Ishikawa (cell line): ENCODE measurements at regions not wholly inside any gene's neighbourhood (a gene's known extent, or its start where the extent isn't known, plus 50 kb on each side); places are given as distances from the start of the nearest gene placed in this dataset.

ENCODE experiments used
- CEBPB ChIP-seq: IDR thresholded peaks from 2 replicates; pipeline ENCODE4 v1.6.1; 2012
- CREB1 ChIP-seq: IDR thresholded peaks from 2 replicates; pipeline ENCODE4 v1.6.1; 2012; ENCODE audit warnings: low read depth
- EGR1 ChIP-seq: IDR thresholded peaks from 2 replicates; pipeline ENCODE4 v1.6.1; 2012
- EP300 ChIP-seq: IDR thresholded peaks from 2 replicates; pipeline ENCODE4 v1.6.1; 2012; ENCODE audit warnings: borderline replicate concordance
- FOXM1 ChIP-seq: IDR thresholded peaks from 2 replicates; pipeline ENCODE4 v1.6.1; 2012; ENCODE audit warnings: low read depth, borderline replicate concordance
- MAX ChIP-seq: IDR thresholded peaks from 2 replicates; pipeline ENCODE4 v1.6.1; 2012
- RAD21 ChIP-seq: IDR thresholded peaks from 2 replicates; pipeline ENCODE4 v1.6.1; 2012; ENCODE audit warnings: low read depth
- TAF1 ChIP-seq: IDR thresholded peaks from 2 replicates; pipeline ENCODE4 v1.6.1; 2012; ENCODE audit warnings: low read depth, mild to moderate bottlenecking
- TCF12 ChIP-seq: IDR thresholded peaks from 2 replicates; pipeline ENCODE4 v1.6.1; 2012; ENCODE audit warnings: low read depth
- TEAD4 ChIP-seq: IDR thresholded peaks from 2 replicates; pipeline ENCODE4 v1.6.1; 2012
- YY1 ChIP-seq: IDR thresholded peaks from 2 replicates; pipeline ENCODE4 v1.6.1; 2012; ENCODE audit warnings: low read depth
- ZBTB7A ChIP-seq: IDR thresholded peaks from 2 replicates; pipeline ENCODE4 v1.6.1; 2012; ENCODE audit warnings: low read depth
- TF ChIP-seq, protein P1 (sequence below): IDR thresholded peaks from 2 replicates; pipeline ENCODE4 v1.6.1; 2012; ENCODE audit warnings: low read depth, mild to moderate bottlenecking

- TF ChIP-seq EP300 = no peak
- no peak for TF ChIP-seq TCF12
- no peak for TF ChIP-seq EGR1
- TF ChIP-seq YY1 = no peak
- TF ChIP-seq, protein P1, sequence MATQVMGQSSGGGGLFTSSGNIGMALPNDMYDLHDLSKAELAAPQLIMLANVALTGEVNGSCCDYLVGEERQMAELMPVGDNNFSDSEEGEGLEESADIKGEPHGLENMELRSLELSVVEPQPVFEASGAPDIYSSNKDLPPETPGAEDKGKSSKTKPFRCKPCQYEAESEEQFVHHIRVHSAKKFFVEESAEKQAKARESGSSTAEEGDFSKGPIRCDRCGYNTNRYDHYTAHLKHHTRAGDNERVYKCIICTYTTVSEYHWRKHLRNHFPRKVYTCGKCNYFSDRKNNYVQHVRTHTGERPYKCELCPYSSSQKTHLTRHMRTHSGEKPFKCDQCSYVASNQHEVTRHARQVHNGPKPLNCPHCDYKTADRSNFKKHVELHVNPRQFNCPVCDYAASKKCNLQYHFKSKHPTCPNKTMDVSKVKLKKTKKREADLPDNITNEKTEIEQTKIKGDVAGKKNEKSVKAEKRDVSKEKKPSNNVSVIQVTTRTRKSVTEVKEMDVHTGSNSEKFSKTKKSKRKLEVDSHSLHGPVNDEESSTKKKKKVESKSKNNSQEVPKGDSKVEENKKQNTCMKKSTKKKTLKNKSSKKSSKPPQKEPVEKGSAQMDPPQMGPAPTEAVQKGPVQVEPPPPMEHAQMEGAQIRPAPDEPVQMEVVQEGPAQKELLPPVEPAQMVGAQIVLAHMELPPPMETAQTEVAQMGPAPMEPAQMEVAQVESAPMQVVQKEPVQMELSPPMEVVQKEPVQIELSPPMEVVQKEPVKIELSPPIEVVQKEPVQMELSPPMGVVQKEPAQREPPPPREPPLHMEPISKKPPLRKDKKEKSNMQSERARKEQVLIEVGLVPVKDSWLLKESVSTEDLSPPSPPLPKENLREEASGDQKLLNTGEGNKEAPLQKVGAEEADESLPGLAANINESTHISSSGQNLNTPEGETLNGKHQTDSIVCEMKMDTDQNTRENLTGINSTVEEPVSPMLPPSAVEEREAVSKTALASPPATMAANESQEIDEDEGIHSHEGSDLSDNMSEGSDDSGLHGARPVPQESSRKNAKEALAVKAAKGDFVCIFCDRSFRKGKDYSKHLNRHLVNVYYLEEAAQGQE = no peak
- TF ChIP-seq TAF1 = no peak
- no peak for TF ChIP-seq MAX
- TF ChIP-seq ZBTB7A = no peak
- no peak for TF ChIP-seq CREB1
- TF ChIP-seq CEBPB = no peak
- TF ChIP-seq FOXM1 = no peak
- no peak for TF ChIP-seq TEAD4
- no peak for TF ChIP-seq RAD21
Observed at GRCh38 chr13:89205856-89206520, 1534.8 kb downstream of the SLITRK5 start.
